ENCODE measurements at regions not wholly inside any gene's neighbourhood (a gene's known extent, or its start where the extent isn't known, plus 50 kb on each side); places are given as distances from the start of the nearest gene placed in this dataset.

DNA sequence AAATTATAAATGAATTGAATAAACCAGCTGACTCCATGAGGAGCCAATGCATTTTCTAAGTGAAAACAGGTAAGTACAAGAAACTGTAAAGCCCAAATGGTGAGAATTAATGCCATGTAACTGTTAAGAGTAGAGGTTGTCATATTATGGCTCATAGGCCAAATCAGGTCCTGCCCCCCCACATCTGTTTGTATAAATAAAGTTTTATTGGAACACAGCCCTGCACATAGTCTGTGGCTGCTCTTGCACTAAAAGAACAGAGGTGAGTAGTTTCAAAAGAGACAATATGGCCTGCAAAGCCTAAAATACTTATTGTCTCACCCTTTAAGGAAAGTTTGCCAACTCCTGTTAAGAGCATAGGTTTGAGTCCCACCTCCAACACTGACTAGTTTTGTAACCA lies 140.5 kb upstream of the SRRM4 start:
- TF ChIP-seq, protein P1, sequence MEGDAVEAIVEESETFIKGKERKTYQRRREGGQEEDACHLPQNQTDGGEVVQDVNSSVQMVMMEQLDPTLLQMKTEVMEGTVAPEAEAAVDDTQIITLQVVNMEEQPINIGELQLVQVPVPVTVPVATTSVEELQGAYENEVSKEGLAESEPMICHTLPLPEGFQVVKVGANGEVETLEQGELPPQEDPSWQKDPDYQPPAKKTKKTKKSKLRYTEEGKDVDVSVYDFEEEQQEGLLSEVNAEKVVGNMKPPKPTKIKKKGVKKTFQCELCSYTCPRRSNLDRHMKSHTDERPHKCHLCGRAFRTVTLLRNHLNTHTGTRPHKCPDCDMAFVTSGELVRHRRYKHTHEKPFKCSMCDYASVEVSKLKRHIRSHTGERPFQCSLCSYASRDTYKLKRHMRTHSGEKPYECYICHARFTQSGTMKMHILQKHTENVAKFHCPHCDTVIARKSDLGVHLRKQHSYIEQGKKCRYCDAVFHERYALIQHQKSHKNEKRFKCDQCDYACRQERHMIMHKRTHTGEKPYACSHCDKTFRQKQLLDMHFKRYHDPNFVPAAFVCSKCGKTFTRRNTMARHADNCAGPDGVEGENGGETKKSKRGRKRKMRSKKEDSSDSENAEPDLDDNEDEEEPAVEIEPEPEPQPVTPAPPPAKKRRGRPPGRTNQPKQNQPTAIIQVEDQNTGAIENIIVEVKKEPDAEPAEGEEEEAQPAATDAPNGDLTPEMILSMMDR (IDR thresholded peaks at IDR 0.05; ENCODE audit: unreplicated experiment), result no peak
- no peak overlapping the region for H3K27ac Mint-ChIP-seq
- no peaks in the 10 kb centered on the region for H3K36me3 Mint-ChIP-seq
- H3K27me3 Mint-ChIP-seq (ENCODE audit: low read depth), result peaks cover 6% of the 10 kb centered on the region
- H3K4me3 Mint-ChIP-seq, result no peak overlapping the region
- DNase-seq (ENCODE audit: low spot score in 2 of 2, unreplicated experiment in 2 of 2), result no peak
- no peaks in the 10 kb centered on the region for H3K4me1 Mint-ChIP-seq
- no peaks in the 10 kb centered on the region for H3K9me3 Mint-ChIP-seq

DNA sequence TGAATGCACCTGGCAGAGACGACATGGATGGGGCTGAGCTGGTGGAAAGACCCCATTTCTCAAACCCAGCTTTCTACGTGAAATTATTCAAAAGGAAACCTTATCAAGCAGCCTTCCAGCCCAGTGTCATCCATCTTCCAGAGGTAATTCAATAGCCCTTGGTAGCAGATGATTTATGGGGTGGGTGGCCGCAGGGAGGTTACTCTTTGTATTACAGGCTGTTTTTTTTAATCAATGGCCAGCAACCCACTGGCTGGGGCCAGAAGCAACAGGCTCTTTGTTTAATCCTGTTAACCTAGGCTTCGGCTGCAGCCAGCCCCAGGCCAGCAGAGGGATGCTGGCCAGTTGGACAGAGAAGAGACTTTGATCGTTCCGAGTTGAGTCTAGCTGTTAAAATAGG lies 139.8 kb upstream of the SRRM4 start:
- Mint-ChIP-seq H3K9me3 (no peaks in the 10 kb centered on the region), H3K4me1 (no peaks in the 10 kb centered on the region), H3K27ac (no peak overlapping the region), H3K27me3 (ENCODE audit: low read depth) (peaks cover 6% of the 10 kb centered on the region), H3K36me3 (no peaks in the 10 kb centered on the region), H3K4me3 (no peak overlapping the region)
- no peak for DNase-seq (ENCODE audit: low spot score in 2 of 2, unreplicated experiment in 2 of 2)
- TF ChIP-seq, protein P1 (IDR thresholded peaks at IDR 0.05; ENCODE audit: unreplicated experiment), result no peak

DNA sequence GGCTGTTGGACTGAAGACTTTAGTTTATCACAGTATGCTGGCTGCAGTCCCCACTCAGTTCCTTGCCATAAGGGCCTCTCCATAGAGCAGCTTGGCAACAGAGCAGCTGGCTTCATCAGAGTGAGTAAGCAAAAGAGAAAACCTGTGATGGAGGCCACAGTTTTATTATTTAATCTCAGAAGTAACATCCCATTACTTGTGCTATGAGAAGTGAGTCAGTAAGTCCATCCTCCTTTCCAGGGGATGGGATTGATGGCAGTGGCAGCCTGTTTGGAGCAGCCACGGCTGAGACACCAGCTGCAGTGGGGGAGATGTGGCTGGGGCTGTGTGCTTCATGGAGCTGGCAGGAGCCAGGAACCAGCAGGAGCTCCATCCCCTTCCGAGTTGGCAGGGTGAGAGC lies 138.5 kb upstream of the SRRM4 start:
- Mint-ChIP-seq H3K36me3 (no peaks in the 10 kb centered on the region), H3K9me3 (no peaks in the 10 kb centered on the region), H3K27me3 (ENCODE audit: low read depth) (peaks cover 6% of the 10 kb centered on the region), H3K4me1 (no peaks in the 10 kb centered on the region), H3K27ac (no peak overlapping the region), H3K4me3 (no peak overlapping the region)
- DNase-seq (ENCODE audit: low spot score in 2 of 2, unreplicated experiment in 2 of 2), result no peak
- TF ChIP-seq, protein P1 (IDR thresholded peaks at IDR 0.05; ENCODE audit: unreplicated experiment), result no peak

DNA sequence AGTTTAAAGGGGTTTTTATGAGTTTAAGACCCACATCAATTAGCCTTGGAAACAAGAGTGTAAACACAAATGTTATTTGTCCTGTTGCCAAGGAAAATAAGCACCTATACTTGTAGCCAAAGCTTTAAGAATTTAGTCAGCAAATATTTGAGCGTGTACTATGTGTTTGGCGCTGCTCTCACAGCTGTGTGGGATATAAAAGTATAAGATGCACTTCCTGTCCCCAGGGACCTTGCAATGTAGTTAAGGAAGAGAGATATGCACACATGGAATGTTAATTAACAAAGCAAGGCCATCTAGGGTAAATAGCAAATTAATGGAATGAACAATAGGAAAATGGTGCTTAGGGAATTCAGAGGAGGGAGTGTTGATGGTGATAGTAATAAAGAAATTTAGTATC lies 134.9 kb upstream of the SRRM4 start:
- Mint-ChIP-seq H3K4me3 (no peak overlapping the region), H3K27ac (no peak overlapping the region), H3K4me1 (no peaks in the 10 kb centered on the region), H3K9me3 (no peaks in the 10 kb centered on the region), H3K27me3 (ENCODE audit: low read depth) (peaks cover 3% of the 10 kb centered on the region), H3K36me3 (no peaks in the 10 kb centered on the region)
- no peak for DNase-seq (ENCODE audit: low spot score in 2 of 2, unreplicated experiment in 2 of 2)
- TF ChIP-seq, protein P1 (IDR thresholded peaks at IDR 0.05; ENCODE audit: unreplicated experiment), result no peak

DNA sequence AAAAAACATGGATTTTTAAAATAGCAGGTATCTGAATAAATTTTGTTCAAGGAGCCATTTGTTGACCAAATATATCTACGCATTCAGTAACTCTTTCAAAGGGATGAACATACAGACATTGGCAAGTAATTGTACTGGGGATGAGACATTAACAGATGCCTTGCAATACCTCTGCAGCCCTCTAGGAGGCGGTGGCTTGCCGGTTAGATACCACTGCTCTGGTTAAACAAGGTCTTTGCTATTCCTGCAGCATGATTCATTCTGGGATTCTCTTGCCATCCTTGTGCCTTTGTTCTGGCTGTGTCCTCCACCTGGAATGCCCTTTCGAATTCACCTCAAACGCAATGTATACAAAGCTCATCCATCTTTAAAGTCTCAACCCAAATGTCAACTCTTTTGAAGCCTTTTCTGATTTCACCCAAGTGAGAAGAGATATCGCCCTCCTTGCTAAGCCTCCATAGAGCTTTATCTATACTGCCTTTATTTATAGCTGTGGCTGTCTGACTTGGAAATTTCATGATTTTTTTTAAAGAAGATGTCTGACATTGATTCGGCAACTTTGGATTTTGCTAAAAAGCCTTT lies 131.0 kb upstream of the SRRM4 start:
- H3K27ac Mint-ChIP-seq, result no peak overlapping the region
- no peaks in the 10 kb centered on the region for H3K36me3 Mint-ChIP-seq
- peaks cover 20% of the 10 kb centered on the region for H3K27me3 Mint-ChIP-seq (ENCODE audit: low read depth)
- TF ChIP-seq, protein P1 (IDR thresholded peaks at IDR 0.05; ENCODE audit: unreplicated experiment), result peak; percentile 48
- DNase-seq (ENCODE audit: low spot score in 2 of 2, unreplicated experiment in 2 of 2), result no peak
- no peaks in the 10 kb centered on the region for H3K9me3 Mint-ChIP-seq
- H3K4me1 Mint-ChIP-seq, result no peaks in the 10 kb centered on the region
- no peak overlapping the region for H3K4me3 Mint-ChIP-seq

DNA sequence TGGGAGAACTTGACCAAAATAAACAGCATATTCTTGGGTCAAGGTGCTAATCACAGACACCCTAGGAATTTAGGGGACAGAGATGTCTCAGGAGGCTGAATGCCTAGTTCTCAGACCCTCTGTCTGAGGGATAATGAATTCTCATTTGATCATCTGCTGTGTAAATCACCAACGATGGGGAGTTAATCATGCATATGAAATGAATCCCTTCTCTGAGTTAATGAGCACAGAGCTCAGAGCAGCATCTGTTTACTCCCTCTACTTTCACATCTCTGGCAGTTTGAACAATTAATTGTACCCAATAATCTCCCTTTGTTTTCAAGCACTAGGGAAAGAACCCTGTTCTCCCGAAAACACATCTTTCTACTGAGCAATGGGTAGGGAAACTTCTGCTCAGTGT lies 129.4 kb upstream of the SRRM4 start:
- no peaks in the 10 kb centered on the region for H3K4me1 Mint-ChIP-seq
- DNase-seq (ENCODE audit: low spot score in 2 of 2, unreplicated experiment in 2 of 2), result no peak
- H3K4me3 Mint-ChIP-seq, result no peak overlapping the region
- no peak overlapping the region for H3K27ac Mint-ChIP-seq
- H3K9me3 Mint-ChIP-seq, result no peaks in the 10 kb centered on the region
- peaks cover 18% of the 10 kb centered on the region for H3K27me3 Mint-ChIP-seq (ENCODE audit: low read depth)
- TF ChIP-seq, protein P1 (IDR thresholded peaks at IDR 0.05; ENCODE audit: unreplicated experiment), result no peak
- H3K36me3 Mint-ChIP-seq, result no peaks in the 10 kb centered on the region
